HEK293 (cell line): ENCODE measurements at regions not wholly inside any gene's neighbourhood (a gene's known extent, or its start where the extent isn't known, plus 50 kb on each side); places are given as distances from the start of the nearest gene placed in this dataset.
A peak's percentile ranks its signal among the peaks of the same experiment; 100 is the strongest.

ENCODE experiments used
- CTCF ChIA-PET: fragments of 350-600 bp; formaldehyde crosslinking; extraction: SDS; loops from one replicate; lab custom pipeline; 2021; ENCODE audit warnings: antibody characterized with exemption; lab: Yijun Ruan, JAX
- POLR2A ChIA-PET: fragments of 300-600 bp; formaldehyde crosslinking; extraction: SDS; loops from one replicate; lab custom pipeline; 2020; ENCODE audit warnings: antibody characterized with exemption, inconsistent platforms; lab: Yijun Ruan, JAX
- H3K27ac ChIP-seq: fragments of 200-500 bp; sonication (Bioruptor generic); 2 replicates; pipeline ENCODE4 v1.5.1; 2014; ENCODE audit warnings: low read depth, low read length, control low read depth, inconsistent platforms; ENCODE audit errors: extremely low read depth
- H3K36me3 ChIP-seq, 2 experiments: fragments of 200-500 bp in 1 of 2; sonication (Bioruptor generic) in 1 of 2; 1 replicate in 1 of 2; 2 replicates in 1 of 2; pipeline ENCODE4 v1.5.1; 2014 to 2017; ENCODE audit warnings: inconsistent platforms in 2 of 2, low read length in 2 of 2; ENCODE audit not compliant: control insufficient read depth in 2 of 2, insufficient read depth in 1 of 2
- H3K4me1 ChIP-seq: fragments of 200-500 bp; sonication (Bioruptor generic); 2 replicates; pipeline ENCODE4 v1.5.1; 2014; ENCODE audit warnings: mild to moderate bottlenecking, low read length, inconsistent platforms; ENCODE audit not compliant: control insufficient read depth, insufficient read depth
- H3K4me3 ChIP-seq: 2 replicates; pipeline ENCODE4 v1.5.1; 2011; ENCODE audit warnings: low read depth, mild to moderate bottlenecking, control low read depth, low read length, moderate library complexity
- H3K9me3 ChIP-seq: fragments of 200-500 bp; sonication (Bioruptor generic); 2 replicates; pipeline ENCODE4 v1.5.1; 2014; ENCODE audit warnings: low read depth, low read length, inconsistent platforms; ENCODE audit not compliant: control insufficient read depth, insufficient read depth
- EGR2 ChIP-seq: fragments of 450-650 bp; formaldehyde crosslinking; IDR thresholded peaks from 2 replicates; pipeline ENCODE4 v1.5.1; 2016; ENCODE audit warnings: low read depth, missing biosample characterization, missing genetic modification characterization
- GLI2 ChIP-seq: fragments of 450-650 bp; formaldehyde crosslinking; IDR thresholded peaks from 2 replicates; pipeline ENCODE4; 2017; ENCODE audit warnings: missing biosample characterization, missing genetic modification characterization, low read depth, borderline replicate concordance
- HOXD13 ChIP-seq: sonication (generic); formaldehyde crosslinking; IDR thresholded peaks from 2 replicates; pipeline ENCODE4 v1.8.0; 2022; ENCODE audit warnings: missing genetic modification reagents, borderline replicate concordance
- KLF1 ChIP-seq: fragments of 450-650 bp; formaldehyde crosslinking; IDR thresholded peaks from 2 replicates; pipeline ENCODE4 v1.5.1; 2016; ENCODE audit warnings: missing biosample characterization, missing genetic modification characterization
- MEIS1 ChIP-seq: sonication (generic); formaldehyde crosslinking; IDR thresholded peaks from 2 replicates; pipeline ENCODE4 v1.8.1; 2022; ENCODE audit warnings: missing genetic modification reagents, mild to moderate bottlenecking, borderline replicate concordance
- PRDM1 ChIP-seq: fragments of 450-650 bp; formaldehyde crosslinking; IDR thresholded peaks from 2 replicates; pipeline ENCODE4; 2016; ENCODE audit warnings: missing biosample characterization, missing genetic modification characterization
- SCRT2 ChIP-seq: fragments of 450-650 bp; formaldehyde crosslinking; IDR thresholded peaks from 2 replicates; pipeline ENCODE4 v1.5.1; 2016; ENCODE audit warnings: missing biosample characterization, missing genetic modification characterization
- ZBTB17 ChIP-seq: fragments of 450-650 bp; formaldehyde crosslinking; IDR thresholded peaks from 2 replicates; pipeline ENCODE4 v1.5.1; 2016; ENCODE audit warnings: missing biosample characterization, missing genetic modification characterization
- ZFP69B ChIP-seq: fragments of 450-650 bp; formaldehyde crosslinking; IDR thresholded peaks from 2 replicates; pipeline ENCODE4 v1.5.1; 2016; ENCODE audit warnings: missing biosample characterization, missing genetic modification characterization
- ZNF10 ChIP-seq: fragments of 450-650 bp; formaldehyde crosslinking; IDR thresholded peaks from 2 replicates; pipeline ENCODE4 v1.5.1; 2017; ENCODE audit warnings: missing biosample characterization, missing genetic modification characterization
- ZNF19 ChIP-seq: fragments of 450-650 bp; formaldehyde crosslinking; IDR thresholded peaks from 2 replicates; pipeline ENCODE4; 2016; ENCODE audit warnings: missing biosample characterization, missing genetic modification characterization, low read depth
- ZNF214 ChIP-seq: fragments of 450-650 bp; formaldehyde crosslinking; IDR thresholded peaks from 2 replicates; pipeline ENCODE4 v1.5.1; 2017; ENCODE audit warnings: missing biosample characterization, mild to moderate bottlenecking, missing genetic modification characterization, borderline replicate concordance
- ZNF24 ChIP-seq: fragments of 450-650 bp; formaldehyde crosslinking; IDR thresholded peaks from 2 replicates; pipeline ENCODE4 v1.5.1; 2016; ENCODE audit warnings: missing biosample characterization, missing genetic modification characterization
- ZNF341 ChIP-seq: fragments of 450-650 bp; formaldehyde crosslinking; IDR thresholded peaks from 2 replicates; pipeline ENCODE4; 2016; ENCODE audit warnings: low read depth, missing biosample characterization, missing genetic modification characterization
- ZNF514 ChIP-seq: fragments of 450-650 bp; formaldehyde crosslinking; IDR thresholded peaks from 2 replicates; pipeline ENCODE4 v1.5.1; 2016; ENCODE audit warnings: missing biosample characterization, missing genetic modification characterization
- ZNF623 ChIP-seq: fragments of 450-650 bp; formaldehyde crosslinking; IDR thresholded peaks from 2 replicates; pipeline ENCODE4 v1.5.1; 2016; ENCODE audit warnings: missing biosample characterization, missing genetic modification characterization
- ZNF768 ChIP-seq: fragments of 450-650 bp; formaldehyde crosslinking; IDR thresholded peaks from 2 replicates; pipeline ENCODE4 v1.5.1; 2018; ENCODE audit warnings: missing biosample characterization, mild to moderate bottlenecking, missing genetic modification characterization
- TF ChIP-seq, protein P1 (sequence below): fragments of 450-650 bp; formaldehyde crosslinking; IDR thresholded peaks from 2 replicates; pipeline ENCODE4 v1.5.1; 2016; ENCODE audit warnings: missing biosample characterization, missing genetic modification characterization
- TF ChIP-seq, protein P2 (sequence below): fragments of 450-650 bp; formaldehyde crosslinking; IDR thresholded peaks from 2 replicates; pipeline ENCODE4 v1.5.1; 2016; ENCODE audit warnings: missing biosample characterization, missing genetic modification characterization
- TF ChIP-seq, protein P3 (sequence below): fragments of 450-650 bp; formaldehyde crosslinking; IDR thresholded peaks from 2 replicates; pipeline ENCODE4; 2016; ENCODE audit warnings: missing biosample characterization, missing genetic modification characterization
- TF ChIP-seq, protein P4 (sequence below): fragments of 450-650 bp; formaldehyde crosslinking; IDR thresholded peaks from 2 replicates; pipeline ENCODE4 v1.5.1; 2016; ENCODE audit warnings: missing biosample characterization, missing genetic modification characterization

DNA sequence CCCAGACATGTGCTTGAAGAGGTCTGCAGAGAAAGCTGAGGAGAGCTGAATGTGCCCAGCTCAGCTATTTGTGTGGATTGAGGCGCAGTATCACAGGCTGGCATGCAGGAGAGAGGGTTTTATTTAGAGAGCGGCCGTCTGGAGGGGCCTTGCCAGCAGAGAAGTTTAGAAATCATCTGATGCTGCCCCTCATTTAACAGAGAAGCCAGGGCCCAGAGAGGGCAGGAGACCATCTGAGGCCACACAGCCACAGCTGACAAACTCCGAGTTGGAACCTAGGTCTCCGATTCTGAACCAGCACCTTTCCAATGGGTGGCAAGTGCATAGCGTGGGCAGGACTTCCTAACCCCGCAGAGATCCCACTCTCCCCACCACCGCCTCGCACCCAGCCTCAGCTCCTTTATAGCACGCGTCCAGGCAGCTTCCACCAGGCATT lies 101.0 kb downstream of the LSM3 start:
- H3K4me1 ChIP-seq, result no peaks in the 10 kb centered on the region
- TF ChIP-seq EGR2 (tag by site-specific recombination) (no peak), GLI2 (no peak), MEIS1 (no peak), ZNF768 (peak; percentile 66; the same call in 1 of the 2 replicates), ZNF214 (tag by site-specific recombination) (no peak), ZNF623 (tag by site-specific recombination) (no peak)
- TF ChIP-seq, protein P1, sequence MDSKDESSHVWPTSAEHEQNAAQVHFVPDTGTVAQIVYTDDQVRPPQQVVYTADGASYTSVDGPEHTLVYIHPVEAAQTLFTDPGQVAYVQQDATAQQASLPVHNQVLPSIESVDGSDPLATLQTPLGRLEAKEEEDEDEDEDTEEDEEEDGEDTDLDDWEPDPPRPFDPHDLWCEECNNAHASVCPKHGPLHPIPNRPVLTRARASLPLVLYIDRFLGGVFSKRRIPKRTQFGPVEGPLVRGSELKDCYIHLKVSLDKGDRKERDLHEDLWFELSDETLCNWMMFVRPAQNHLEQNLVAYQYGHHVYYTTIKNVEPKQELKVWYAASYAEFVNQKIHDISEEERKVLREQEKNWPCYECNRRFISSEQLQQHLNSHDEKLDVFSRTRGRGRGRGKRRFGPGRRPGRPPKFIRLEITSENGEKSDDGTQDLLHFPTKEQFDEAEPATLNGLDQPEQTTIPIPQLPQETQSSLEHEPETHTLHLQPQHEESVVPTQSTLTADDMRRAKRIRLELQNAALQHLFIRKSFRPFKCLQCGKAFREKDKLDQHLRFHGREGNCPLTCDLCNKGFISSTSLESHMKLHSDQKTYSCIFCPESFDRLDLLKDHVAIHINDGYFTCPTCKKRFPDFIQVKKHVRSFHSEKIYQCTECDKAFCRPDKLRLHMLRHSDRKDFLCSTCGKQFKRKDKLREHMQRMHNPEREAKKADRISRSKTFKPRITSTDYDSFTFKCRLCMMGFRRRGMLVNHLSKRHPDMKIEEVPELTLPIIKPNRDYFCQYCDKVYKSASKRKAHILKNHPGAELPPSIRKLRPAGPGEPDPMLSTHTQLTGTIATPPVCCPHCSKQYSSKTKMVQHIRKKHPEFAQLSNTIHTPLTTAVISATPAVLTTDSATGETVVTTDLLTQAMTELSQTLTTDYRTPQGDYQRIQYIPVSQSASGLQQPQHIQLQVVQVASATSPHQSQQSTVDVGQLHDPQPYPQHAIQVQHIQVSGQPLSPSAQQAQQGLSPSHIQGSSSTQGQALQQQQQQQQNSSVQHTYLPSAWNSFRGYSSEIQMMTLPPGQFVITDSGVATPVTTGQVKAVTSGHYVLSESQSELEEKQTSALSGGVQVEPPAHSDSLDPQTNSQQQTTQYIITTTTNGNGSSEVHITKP, result no peak
- no peaks in the 10 kb centered on the region for H3K9me3 ChIP-seq
- H3K36me3 ChIP-seq, result no peaks in the 10 kb centered on the region
- POLR2A ChIA-PET, result no interaction called here
- no peak overlapping the region for H3K27ac ChIP-seq
- no peak overlapping the region for H3K4me3 ChIP-seq
- CTCF ChIA-PET, result interaction anchor here (0.6 to 1.1 kb wide), 2 partner anchors 10 to 18 kb away, joined by 3 to 5 read pairs; no protein-coding TSS in a partner anchor

DNA sequence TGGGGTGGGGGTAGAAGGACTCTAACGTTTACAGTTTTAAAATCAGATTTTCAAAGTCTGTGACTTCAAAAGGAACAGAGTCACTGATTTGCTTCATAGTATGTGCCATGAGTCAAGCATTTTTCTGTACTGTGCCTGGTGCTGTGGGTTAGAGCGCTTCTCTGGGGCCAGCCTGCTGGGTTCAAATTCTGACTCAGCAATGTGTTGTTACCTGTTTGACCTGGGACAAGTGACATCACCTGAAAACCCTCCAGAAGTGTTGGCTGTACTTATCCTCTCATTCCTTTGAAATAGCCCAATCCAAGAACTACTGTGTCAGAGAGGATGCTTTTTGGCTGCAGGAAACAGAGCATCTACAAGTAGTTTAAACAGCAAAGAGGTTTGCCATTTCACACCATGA lies 101.7 kb downstream of the LSM3 start:
- Histone ChIP-seq H3K27ac (no peak overlapping the region), H3K4me3 (no peak overlapping the region), H3K36me3 (no peaks in the 10 kb centered on the region), H3K4me1 (no peaks in the 10 kb centered on the region), H3K9me3 (no peaks in the 10 kb centered on the region)
- ChIA-PET POLR2A (no interaction called here), CTCF (interaction anchor here (0.7 to 1.0 kb wide), 2 partner anchors 138 to 188 kb away, joined by 3 read pairs; no protein-coding TSS in a partner anchor)
- no peak for TF ChIP-seq KLF1 (tag by site-specific recombination)
- TF ChIP-seq ZNF10, result no peak
- TF ChIP-seq ZNF514, result no peak
- no peak for TF ChIP-seq PRDM1 (tag by site-specific recombination)
- no peak for TF ChIP-seq MEIS1
- no peak for TF ChIP-seq SCRT2 (tag by site-specific recombination)

DNA sequence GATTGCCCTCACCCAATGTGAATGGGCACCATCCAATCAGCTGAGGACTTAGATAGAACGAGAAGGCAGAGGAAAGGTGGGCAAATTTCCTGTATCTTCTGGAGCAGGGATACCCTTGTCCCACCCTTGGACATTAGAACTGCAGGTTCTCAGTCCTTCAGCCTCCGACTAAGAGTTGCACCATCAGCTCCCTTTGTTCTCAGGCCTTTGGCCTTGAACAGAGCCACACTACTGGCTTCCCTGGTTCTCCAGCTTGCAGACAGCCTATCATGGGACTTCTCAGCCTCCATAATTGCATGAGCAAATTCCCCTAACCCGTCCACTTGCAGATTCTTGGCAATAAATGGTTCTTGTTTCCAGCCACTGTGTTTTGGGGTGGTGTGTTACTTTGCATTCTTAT lies 102.4 kb downstream of the LSM3 start:
- Histone ChIP-seq H3K36me3 (no peaks in the 10 kb centered on the region), H3K27ac (no peak overlapping the region), H3K4me1 (no peaks in the 10 kb centered on the region), H3K9me3 (no peaks in the 10 kb centered on the region), H3K4me3 (no peak overlapping the region)
- ChIA-PET CTCF (interaction anchor here (0.5 to 1.0 kb wide), 4 partner anchors 137 to 321 kb away, joined by 3 to 4 read pairs (median 3); no protein-coding TSS in a partner anchor), POLR2A (no interaction called here)
- TF ChIP-seq ZBTB17 (tag by site-specific recombination), result no peak
- no peak for TF ChIP-seq ZFP69B
- TF ChIP-seq HOXD13 (CRISPR knock-in tag), result no peak
- no peak for TF ChIP-seq ZNF19
- no peak for TF ChIP-seq ZNF24 (tag by site-specific recombination)
- no peak for TF ChIP-seq ZNF341 (tag by site-specific recombination)
- TF ChIP-seq, protein P2, sequence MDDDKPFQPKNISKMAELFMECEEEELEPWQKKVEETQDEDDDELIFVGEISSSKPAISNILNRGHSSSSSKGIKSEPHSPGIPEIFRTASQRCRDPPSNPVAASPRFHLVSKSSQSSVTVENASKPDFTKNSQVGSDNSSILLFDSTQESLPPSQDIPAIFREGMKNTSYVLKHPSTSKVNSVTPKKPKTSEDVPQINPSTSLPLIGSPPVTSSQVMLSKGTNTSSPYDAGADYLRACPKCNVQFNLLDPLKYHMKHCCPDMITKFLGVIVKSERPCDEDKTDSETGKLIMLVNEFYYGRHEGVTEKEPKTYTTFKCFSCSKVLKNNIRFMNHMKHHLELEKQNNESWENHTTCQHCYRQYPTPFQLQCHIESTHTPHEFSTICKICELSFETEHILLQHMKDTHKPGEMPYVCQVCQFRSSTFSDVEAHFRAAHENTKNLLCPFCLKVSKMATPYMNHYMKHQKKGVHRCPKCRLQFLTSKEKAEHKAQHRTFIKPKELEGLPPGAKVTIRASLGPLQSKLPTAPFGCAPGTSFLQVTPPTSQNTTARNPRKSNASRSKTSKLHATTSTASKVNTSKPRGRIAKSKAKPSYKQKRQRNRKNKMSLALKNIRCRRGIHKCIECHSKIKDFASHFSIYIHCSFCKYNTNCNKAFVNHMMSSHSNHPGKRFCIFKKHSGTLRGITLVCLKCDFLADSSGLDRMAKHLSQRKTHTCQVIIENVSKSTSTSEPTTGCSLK (tag by site-specific recombination), result no peak
- TF ChIP-seq, protein P3, sequence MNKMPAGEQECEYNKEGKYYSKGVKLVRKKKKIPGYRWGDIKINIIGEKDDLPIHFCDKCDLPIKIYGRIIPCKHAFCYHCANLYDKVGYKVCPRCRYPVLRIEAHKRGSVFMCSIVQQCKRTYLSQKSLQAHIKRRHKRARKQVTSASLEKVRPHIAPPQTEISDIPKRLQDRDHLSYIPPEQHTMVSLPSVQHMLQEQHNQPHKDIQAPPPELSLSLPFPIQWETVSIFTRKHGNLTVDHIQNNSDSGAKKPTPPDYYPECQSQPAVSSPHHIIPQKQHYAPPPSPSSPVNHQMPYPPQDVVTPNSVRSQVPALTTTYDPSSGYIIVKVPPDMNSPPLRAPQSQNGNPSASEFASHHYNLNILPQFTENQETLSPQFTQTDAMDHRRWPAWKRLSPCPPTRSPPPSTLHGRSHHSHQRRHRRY, result no peak
- TF ChIP-seq, protein P4, sequence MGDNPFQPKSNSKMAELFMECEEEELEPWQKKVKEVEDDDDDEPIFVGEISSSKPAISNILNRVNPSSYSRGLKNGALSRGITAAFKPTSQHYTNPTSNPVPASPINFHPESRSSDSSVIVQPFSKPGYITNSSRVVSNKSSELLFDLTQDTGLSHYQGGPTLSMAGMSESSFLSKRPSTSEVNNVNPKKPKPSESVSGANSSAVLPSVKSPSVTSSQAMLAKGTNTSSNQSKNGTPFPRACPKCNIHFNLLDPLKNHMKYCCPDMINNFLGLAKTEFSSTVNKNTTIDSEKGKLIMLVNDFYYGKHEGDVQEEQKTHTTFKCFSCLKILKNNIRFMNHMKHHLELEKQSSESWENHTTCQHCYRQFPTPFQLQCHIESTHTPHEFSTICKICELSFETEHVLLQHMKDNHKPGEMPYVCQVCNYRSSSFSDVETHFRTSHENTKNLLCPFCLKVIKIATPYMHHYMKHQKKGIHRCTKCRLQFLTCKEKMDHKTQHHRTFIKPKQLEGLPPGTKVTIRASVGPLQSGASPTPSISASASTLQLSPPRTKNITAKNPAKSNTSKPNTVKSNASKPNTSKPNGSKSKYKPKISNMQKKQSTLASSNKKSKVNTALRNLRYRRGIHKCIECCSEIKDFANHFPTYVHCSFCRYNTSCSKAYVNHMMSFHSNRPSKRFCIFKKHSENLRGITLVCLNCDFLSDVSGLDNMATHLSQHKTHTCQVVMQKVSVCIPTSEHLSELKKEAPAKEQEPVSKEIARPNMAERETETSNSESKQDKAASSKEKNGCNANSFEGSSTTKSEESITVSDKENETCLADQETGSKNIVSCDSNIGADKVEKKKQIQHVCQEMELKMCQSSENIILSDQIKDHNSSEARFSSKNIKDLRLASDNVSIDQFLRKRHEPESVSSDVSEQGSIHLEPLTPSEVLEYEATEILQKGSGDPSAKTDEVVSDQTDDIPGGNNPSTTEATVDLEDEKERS (tag by site-specific recombination), result no peak
